ENCODE measurements at regions not wholly inside any gene's neighbourhood (a gene's known extent, or its start where the extent isn't known, plus 50 kb on each side); places are given as distances from the start of the nearest gene placed in this dataset.

- ChIA-PET POLR2A (no interaction called here), CTCF (no interaction called here)
- TF ChIP-seq CTCF (IDR thresholded peaks at IDR 0.05; ENCODE audit: control extremely low read depth, extremely low read depth, low read depth, missing control alignments), result no peak
- no peak for DNase-seq (ENCODE audit: extremely low spot score)
Measured at GRCh38 chr1:29456685-29457435, 220.5 kb downstream of the PTPRU start.

- CTCF ChIA-PET, result no interaction called here
- no peak for TF ChIP-seq CTCF (IDR thresholded peaks at IDR 0.05; ENCODE audit: control extremely low read depth, extremely low read depth, low read depth, missing control alignments)
- POLR2A ChIA-PET, result no interaction called here
- DNase-seq (ENCODE audit: extremely low spot score), result no peak
Measured at GRCh38 chr1:29455781-29456180, 219.5 kb downstream of the PTPRU start.

- ChIA-PET POLR2A (no interaction called here), CTCF (no interaction called here)
- no peak for TF ChIP-seq CTCF (IDR thresholded peaks at IDR 0.05; ENCODE audit: control extremely low read depth, extremely low read depth, low read depth, missing control alignments)
- DNase-seq (ENCODE audit: extremely low spot score), result no peak
Measured at GRCh38 chr1:29454616-29455380, 218.5 kb downstream of the PTPRU start.

- DNase-seq (ENCODE audit: extremely low spot score), result peak; percentile 59
- ChIA-PET POLR2A (no interaction called here), CTCF (no interaction called here)
- no peak for TF ChIP-seq CTCF (IDR thresholded peaks at IDR 0.05; ENCODE audit: control extremely low read depth, extremely low read depth, low read depth, missing control alignments)
Measured at GRCh38 chr1:29453502-29454240, 217.3 kb downstream of the PTPRU start.

- no peak for TF ChIP-seq CTCF (IDR thresholded peaks at IDR 0.05; ENCODE audit: control extremely low read depth, extremely low read depth, low read depth, missing control alignments)
- ChIA-PET POLR2A (no interaction called here), CTCF (no interaction called here)
- DNase-seq (ENCODE audit: extremely low spot score), result no peak
Measured at GRCh38 chr1:29452463-29453230, 216.3 kb downstream of the PTPRU start.

GRCh38 chr1:29451368-29451892, 215.1 kb downstream of the PTPRU start:
- ChIA-PET CTCF (no interaction called here), POLR2A (no interaction called here)
- no peak for TF ChIP-seq CTCF (IDR thresholded peaks at IDR 0.05; ENCODE audit: control extremely low read depth, extremely low read depth, low read depth, missing control alignments)
- no peak for DNase-seq (ENCODE audit: extremely low spot score)

All from GM10248 (cell line).